CD8-positive, alpha-beta memory T cell (primary cell): ENCODE measurements at regions not wholly inside any gene's neighbourhood (a gene's known extent, or its start where the extent isn't known, plus 50 kb on each side); places are given as distances from the start of the nearest gene placed in this dataset.

ENCODE experiments used
- CTCF ChIA-PET: fragments of 350-600 bp; sonication (Branson Sonifier 250); formaldehyde crosslinking; loops from one replicate; lab custom pipeline; 2021; ENCODE audit warnings: antibody characterized with exemption; lab: Charles Lee
- POLR2A ChIA-PET: fragments of 350-600 bp; sonication (Branson Sonifier 250); formaldehyde crosslinking; loops from one replicate; lab custom pipeline; 2021; ENCODE audit warnings: antibody characterized with exemption; lab: Charles Lee
- DNase-seq, 5 donors: peaks; one replicate each; pipeline versions ENCODE4 v3.0.0 to v3.0.0-alpha.2; 2020 to 2022; ENCODE audit warnings: mixed read lengths in 1 of 5
- H3K27ac ChIP-seq: one replicate; pipeline ENCODE4 v1.7.0; 2013; ENCODE audit warnings: low read depth, mild to moderate bottlenecking, low read length, moderate library complexity
- H3K27me3 ChIP-seq: 2 replicates; pipeline ENCODE4 v1.7.0; 2013; ENCODE audit warnings: low read length, mild to moderate bottlenecking; ENCODE audit not compliant: insufficient read depth, poor library complexity, severe bottlenecking
- H3K36me3 ChIP-seq: 2 replicates; pipeline ENCODE4 v1.7.0; 2013; ENCODE audit warnings: mild to moderate bottlenecking, low read length, moderate library complexity; ENCODE audit not compliant: insufficient read depth
- H3K4me1 ChIP-seq: 2 replicates; pipeline ENCODE4 v1.7.0; 2013; ENCODE audit warnings: mild to moderate bottlenecking, low read length, moderate library complexity; ENCODE audit not compliant: insufficient read depth
- H3K4me3 ChIP-seq: 2 replicates; pipeline ENCODE4 v1.7.0; 2013; ENCODE audit warnings: mild to moderate bottlenecking, low read length
- H3K9me3 ChIP-seq: 2 replicates; pipeline ENCODE4 v1.7.0; 2013; ENCODE audit warnings: mild to moderate bottlenecking, low read length
- H3K27ac Mint-ChIP-seq, 8 donors: one replicate each; pipeline ENCODE4 v1.8.0; 2020 to 2021; ENCODE audit warnings: mixed read lengths in 8 of 8, mild to moderate bottlenecking in 6 of 8, inconsistent platforms in 3 of 8, moderate library complexity in 3 of 8
- H3K27me3 Mint-ChIP-seq, 2 donors: one replicate each; pipeline ENCODE4 v1.8.0; 2020 to 2021; ENCODE audit warnings: mixed read lengths in 2 of 2, mild to moderate bottlenecking in 1 of 2, moderate library complexity in 1 of 2
- H3K36me3 Mint-ChIP-seq, 3 donors: one replicate each; pipeline ENCODE4 v1.8.0; 2020 to 2021; ENCODE audit warnings: mixed read lengths in 3 of 3, inconsistent platforms in 1 of 3, mild to moderate bottlenecking in 1 of 3
- H3K4me1 Mint-ChIP-seq, 3 donors: one replicate each; pipeline ENCODE4 v1.8.0; 2020 to 2021; ENCODE audit warnings: mixed read lengths in 3 of 3, inconsistent platforms in 1 of 3, mild to moderate bottlenecking in 1 of 3
- H3K4me3 Mint-ChIP-seq, 7 donors: one replicate each; pipeline ENCODE4 v1.8.0; 2020 to 2021; ENCODE audit warnings: mixed read lengths in 7 of 7, mild to moderate bottlenecking in 6 of 7, moderate library complexity in 4 of 7, inconsistent platforms in 2 of 7
- H3K9me3 Mint-ChIP-seq, 5 donors: one replicate each; pipeline ENCODE4 v1.8.0; 2020 to 2022; ENCODE audit warnings: mixed read lengths in 5 of 5, mild to moderate bottlenecking in 3 of 5, moderate library complexity in 2 of 5, inconsistent platforms in 1 of 5

DNA sequence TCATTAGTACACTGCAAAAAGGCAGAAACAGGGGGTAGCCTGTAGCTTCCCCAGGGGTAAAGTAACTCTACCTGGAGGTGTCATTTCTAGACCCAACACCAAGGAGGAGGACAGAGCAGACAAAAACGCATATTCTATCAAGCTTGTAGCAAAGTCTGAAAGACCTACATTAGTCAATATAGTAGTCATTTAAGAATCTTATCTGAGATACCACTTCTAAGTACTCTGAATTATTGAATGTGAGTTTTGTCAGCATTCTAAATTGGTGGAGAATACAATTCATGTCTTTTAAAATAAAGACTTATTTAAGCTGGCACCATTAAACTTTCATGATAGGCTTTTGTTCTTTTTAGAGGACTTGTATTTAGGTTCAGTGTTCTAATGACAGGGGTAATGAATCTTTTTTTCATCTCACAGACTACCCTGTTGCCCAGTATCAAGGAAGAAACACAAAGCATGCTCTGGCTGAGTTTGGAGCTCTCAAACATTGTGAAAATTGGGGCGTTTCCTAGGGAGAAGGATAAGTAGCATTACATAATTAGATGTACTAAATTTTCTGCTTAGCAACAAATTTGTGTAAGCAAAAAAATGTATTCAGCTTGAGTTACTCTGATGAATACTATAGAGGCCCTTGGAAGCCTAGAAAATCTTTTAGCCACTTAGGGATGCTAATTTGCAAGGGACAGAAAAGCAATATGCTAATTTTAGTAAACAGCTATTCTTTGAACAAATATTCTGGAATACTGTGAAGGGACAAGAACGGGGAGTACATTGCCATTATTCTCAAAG, 255.4 kb upstream of the HSF2 start:
- Mint-ChIP-seq H3K9me3 (peaks cover 0 to 8% (median 0%) of the 10 kb centered on the region in 5 donors), H3K36me3 (no peaks in the 10 kb centered on the region), H3K4me1 (no peaks in the 10 kb centered on the region), H3K27ac (no peak overlapping the region), H3K27me3 (no peaks in the 10 kb centered on the region), H3K4me3 (no peak overlapping the region)
- ChIA-PET POLR2A (no interaction called here), CTCF (no interaction called here)
- Histone ChIP-seq H3K27me3 (no peaks in the 10 kb centered on the region), H3K36me3 (no peaks in the 10 kb centered on the region), H3K9me3 (no peaks in the 10 kb centered on the region), H3K4me3 (no peak overlapping the region), H3K4me1 (no peaks in the 10 kb centered on the region), H3K27ac (no peak overlapping the region)
- no peak for DNase-seq

DNA sequence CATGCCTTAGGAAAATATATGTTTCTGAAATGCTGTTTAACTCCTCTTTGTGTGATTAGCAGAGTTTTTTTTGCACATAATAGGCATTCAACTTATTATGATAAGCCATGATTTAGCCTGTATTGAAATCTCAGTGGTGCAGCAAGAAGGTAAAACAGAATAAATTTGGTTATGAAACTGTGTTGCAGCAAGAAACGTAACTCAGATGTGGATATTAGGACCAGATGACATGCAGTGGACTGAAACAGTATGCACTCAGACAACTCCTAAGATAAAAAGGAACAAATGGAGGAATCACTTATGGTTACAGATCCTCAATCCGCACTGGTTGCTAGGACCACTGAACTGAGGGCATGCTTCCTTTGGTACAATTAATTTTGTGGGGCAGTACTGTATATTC, 254.2 kb upstream of the HSF2 start:
- CTCF ChIA-PET = no interaction called here

DNA sequence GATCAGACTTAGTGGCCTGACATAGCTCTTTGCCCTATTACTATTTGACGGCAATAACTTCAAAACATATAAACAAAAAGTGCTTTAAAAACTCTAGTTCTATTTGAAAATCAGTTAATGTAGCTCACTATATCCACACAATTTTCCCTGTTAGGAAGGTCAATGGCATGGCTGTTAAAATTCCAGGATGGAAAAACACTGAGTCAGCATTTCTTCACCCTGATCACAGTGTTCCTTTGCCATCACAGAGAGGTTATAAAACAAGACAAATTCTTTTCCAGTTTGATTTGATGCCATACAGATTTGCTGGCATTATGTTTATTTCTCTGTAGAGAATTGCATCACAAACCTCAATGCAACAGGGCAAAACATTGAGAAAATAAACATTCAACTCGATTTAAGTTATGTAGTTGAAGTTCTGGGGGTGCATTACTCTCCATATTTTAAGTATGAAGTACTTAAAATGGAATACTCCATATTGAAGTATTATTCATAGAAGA, 253.7 kb upstream of the HSF2 start:
- no peaks in the 10 kb centered on the region for H3K27me3 Mint-ChIP-seq
- H3K4me1 Mint-ChIP-seq = no peaks in the 10 kb centered on the region
- Histone ChIP-seq H3K27ac (no peak overlapping the region), H3K27me3 (no peaks in the 10 kb centered on the region), H3K9me3 (no peaks in the 10 kb centered on the region), H3K4me1 (no peaks in the 10 kb centered on the region), H3K36me3 (no peaks in the 10 kb centered on the region), H3K4me3 (no peak overlapping the region)
- H3K4me3 Mint-ChIP-seq = no peak overlapping the region
- POLR2A ChIA-PET = no interaction called here
- CTCF ChIA-PET = no interaction called here
- H3K9me3 Mint-ChIP-seq = peaks cover 0 to 4% (median 0%) of the 10 kb centered on the region in 5 donors
- no peak for DNase-seq
- no peaks in the 10 kb centered on the region for H3K36me3 Mint-ChIP-seq
- H3K27ac Mint-ChIP-seq = no peak overlapping the region

More for the DNA sequence above, 254.2 kb upstream of the HSF2 start:
- Histone ChIP-seq H3K4me1 (no peaks in the 10 kb centered on the region), H3K4me3 (no peak overlapping the region), H3K36me3 (no peaks in the 10 kb centered on the region), H3K27me3 (no peaks in the 10 kb centered on the region), H3K9me3 (no peaks in the 10 kb centered on the region), H3K27ac (no peak overlapping the region)
- Mint-ChIP-seq H3K9me3 (peaks cover 0 to 4% (median 0%) of the 10 kb centered on the region in 5 donors), H3K4me1 (no peaks in the 10 kb centered on the region), H3K36me3 (no peaks in the 10 kb centered on the region), H3K4me3 (no peak overlapping the region), H3K27ac (no peak overlapping the region), H3K27me3 (no peaks in the 10 kb centered on the region)
- POLR2A ChIA-PET = no interaction called here
- DNase-seq = no peak

DNA sequence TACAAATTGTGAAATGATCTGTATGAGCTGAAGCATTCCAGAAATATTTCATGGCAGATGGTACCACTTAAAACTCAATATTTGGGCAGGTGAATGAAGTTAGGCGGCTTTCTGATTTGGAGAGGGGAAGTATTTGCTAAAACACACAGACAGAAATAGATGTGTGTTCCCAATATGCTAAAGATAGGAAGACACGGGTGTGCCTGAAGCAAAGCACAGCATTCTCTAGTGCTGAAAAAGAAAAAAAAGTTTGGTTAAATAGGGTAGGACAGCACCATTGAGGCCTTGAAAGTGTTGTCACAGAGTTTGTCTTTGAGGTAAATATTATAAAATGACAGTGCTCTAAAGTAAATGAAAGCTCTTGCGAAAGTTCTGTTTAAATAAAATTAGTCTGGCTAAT, 252.2 kb upstream of the HSF2 start:
- no peak overlapping the region for H3K27ac ChIP-seq
- DNase-seq = no peak
- no peaks in the 10 kb centered on the region for H3K9me3 Mint-ChIP-seq
- no peaks in the 10 kb centered on the region for H3K36me3 Mint-ChIP-seq
- H3K4me1 Mint-ChIP-seq = no peaks in the 10 kb centered on the region
- H3K27me3 ChIP-seq = no peaks in the 10 kb centered on the region
- POLR2A ChIA-PET = no interaction called here
- H3K27ac Mint-ChIP-seq = no peak overlapping the region
- CTCF ChIA-PET = no interaction called here
- no peaks in the 10 kb centered on the region for H3K27me3 Mint-ChIP-seq
- no peaks in the 10 kb centered on the region for H3K4me1 ChIP-seq
- H3K4me3 ChIP-seq = no peak overlapping the region
- H3K4me3 Mint-ChIP-seq = no peak overlapping the region
- no peaks in the 10 kb centered on the region for H3K36me3 ChIP-seq
- H3K9me3 ChIP-seq = no peaks in the 10 kb centered on the region

DNA sequence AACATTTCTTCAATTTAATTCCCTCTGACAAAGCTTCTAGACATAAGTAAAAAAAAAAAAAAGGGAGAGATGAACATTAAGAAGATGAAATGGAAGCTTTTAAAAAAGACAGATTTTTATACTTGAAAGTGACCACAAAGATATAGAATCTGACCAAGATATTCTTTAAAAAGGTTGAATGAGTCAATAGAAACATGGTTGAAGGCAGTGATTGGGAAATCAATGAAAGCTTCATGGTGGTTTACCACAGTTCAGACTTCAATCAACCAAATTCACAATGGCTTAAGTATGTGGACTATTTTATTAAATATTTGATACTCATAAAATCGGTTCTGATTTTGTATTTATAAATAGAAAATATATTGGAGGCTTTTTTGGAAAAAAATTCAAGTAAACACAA, 248.4 kb upstream of the HSF2 start:
- Histone ChIP-seq H3K4me1 (no peaks in the 10 kb centered on the region), H3K36me3 (no peaks in the 10 kb centered on the region), H3K4me3 (no peak overlapping the region), H3K9me3 (no peaks in the 10 kb centered on the region), H3K27ac (no peak overlapping the region), H3K27me3 (no peaks in the 10 kb centered on the region)
- CTCF ChIA-PET = no interaction called here
- Mint-ChIP-seq H3K4me3 (no peak overlapping the region), H3K27ac (no peak overlapping the region), H3K9me3 (no peaks in the 10 kb centered on the region), H3K27me3 (no peaks in the 10 kb centered on the region), H3K4me1 (no peaks in the 10 kb centered on the region), H3K36me3 (no peaks in the 10 kb centered on the region)
- POLR2A ChIA-PET = no interaction called here
- no peak for DNase-seq

DNA sequence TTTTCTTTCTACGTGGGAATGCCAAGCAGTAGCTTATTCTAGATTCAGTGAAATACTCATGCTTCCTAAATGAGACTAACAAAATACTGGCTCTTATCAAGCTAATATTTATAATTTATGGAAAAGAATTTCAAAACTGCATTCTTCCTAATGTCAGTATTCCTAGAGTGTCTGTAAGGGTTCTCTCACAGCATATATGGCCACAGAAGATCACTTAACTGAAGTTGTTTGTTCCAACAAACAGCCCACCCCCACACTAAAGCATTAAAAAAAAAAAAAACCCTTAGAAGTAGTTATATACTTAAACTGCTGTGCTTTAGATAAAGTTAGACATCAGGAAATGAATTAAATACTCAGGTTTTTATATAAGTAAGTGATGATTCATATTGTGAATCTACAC, 247.7 kb upstream of the HSF2 start:
- ChIA-PET CTCF (no interaction called here), POLR2A (no interaction called here)
- no peak overlapping the region for H3K4me3 Mint-ChIP-seq
- Histone ChIP-seq H3K4me1 (no peaks in the 10 kb centered on the region), H3K9me3 (no peaks in the 10 kb centered on the region), H3K27me3 (no peaks in the 10 kb centered on the region), H3K27ac (no peak overlapping the region), H3K4me3 (no peak overlapping the region), H3K36me3 (no peaks in the 10 kb centered on the region)
- no peak overlapping the region for H3K27ac Mint-ChIP-seq
- H3K4me1 Mint-ChIP-seq = no peaks in the 10 kb centered on the region
- H3K9me3 Mint-ChIP-seq = no peaks in the 10 kb centered on the region
- no peak for DNase-seq
- H3K27me3 Mint-ChIP-seq = no peaks in the 10 kb centered on the region
- H3K36me3 Mint-ChIP-seq = no peaks in the 10 kb centered on the region

DNA sequence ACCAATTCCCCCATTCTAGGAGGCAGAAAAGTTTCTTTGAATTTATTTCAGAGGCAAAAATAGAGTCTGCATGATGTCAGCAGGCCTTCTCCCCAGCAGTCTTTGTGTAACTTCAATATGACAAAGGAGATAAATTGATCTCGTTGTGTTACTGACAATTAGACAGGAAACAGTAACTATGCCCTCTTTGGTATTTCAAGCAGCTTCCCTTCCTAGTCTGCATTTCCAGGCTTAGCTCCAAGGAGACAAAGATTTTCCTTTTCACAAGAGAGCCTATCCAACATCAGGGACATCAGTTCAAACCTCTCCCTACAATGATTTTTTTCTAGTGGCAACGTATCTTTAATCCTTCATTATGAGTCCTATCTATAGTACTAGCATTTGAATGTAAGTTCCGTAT, 245.9 kb upstream of the HSF2 start:
- Mint-ChIP-seq H3K9me3 (no peaks in the 10 kb centered on the region), H3K27ac (no peak overlapping the region), H3K27me3 (no peaks in the 10 kb centered on the region), H3K4me1 (no peaks in the 10 kb centered on the region), H3K4me3 (no peak overlapping the region), H3K36me3 (no peaks in the 10 kb centered on the region)
- no peaks in the 10 kb centered on the region for H3K36me3 ChIP-seq
- DNase-seq = no peak
- H3K4me3 ChIP-seq = no peak overlapping the region
- H3K4me1 ChIP-seq = no peaks in the 10 kb centered on the region
- no peak overlapping the region for H3K27ac ChIP-seq
- no peaks in the 10 kb centered on the region for H3K9me3 ChIP-seq
- H3K27me3 ChIP-seq = no peaks in the 10 kb centered on the region
- ChIA-PET POLR2A (no interaction called here), CTCF (no interaction called here)

DNA sequence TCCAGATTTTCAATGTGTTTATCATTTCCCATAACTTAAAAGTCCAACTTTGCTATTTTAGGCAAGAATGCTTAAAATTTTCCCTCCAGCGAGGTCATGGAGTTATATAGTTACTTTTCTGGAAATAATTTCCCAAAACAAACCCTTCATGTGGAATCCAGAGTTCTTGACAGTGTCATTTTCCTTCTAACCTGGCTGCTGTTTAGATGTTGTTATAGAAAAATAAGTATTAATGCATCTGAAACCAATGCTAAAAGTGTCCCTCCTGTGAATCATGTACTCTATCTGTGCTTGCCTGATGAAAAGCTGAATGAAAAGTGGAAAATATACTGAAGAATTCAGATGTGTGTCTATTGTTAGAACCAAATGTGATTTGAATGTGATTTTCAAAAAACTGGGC, 245.3 kb upstream of the HSF2 start:
- H3K4me1 Mint-ChIP-seq = no peaks in the 10 kb centered on the region
- H3K36me3 Mint-ChIP-seq = no peaks in the 10 kb centered on the region
- no peak overlapping the region for H3K4me3 ChIP-seq
- no peaks in the 10 kb centered on the region for H3K27me3 Mint-ChIP-seq
- H3K4me1 ChIP-seq = no peaks in the 10 kb centered on the region
- no peaks in the 10 kb centered on the region for H3K9me3 ChIP-seq
- DNase-seq = no peak
- ChIA-PET CTCF (no interaction called here), POLR2A (no interaction called here)
- H3K4me3 Mint-ChIP-seq = no peak overlapping the region
- no peak overlapping the region for H3K27ac ChIP-seq
- no peaks in the 10 kb centered on the region for H3K27me3 ChIP-seq
- no peaks in the 10 kb centered on the region for H3K36me3 ChIP-seq
- no peaks in the 10 kb centered on the region for H3K9me3 Mint-ChIP-seq
- H3K27ac Mint-ChIP-seq = no peak overlapping the region
